AG09319 (cell line): ENCODE measurements at regions not wholly inside any gene's neighbourhood (a gene's known extent, or its start where the extent isn't known, plus 50 kb on each side); places are given as distances from the start of the nearest gene placed in this dataset.
"Not testable (repeated sequence)": the region's sequence is repeated elsewhere in the genome, so short reads cannot be mapped to it uniquely, and the experiment has no call there.

ENCODE experiments used
- DNase-seq: peaks from one replicate; pipeline ENCODE4 v3.0.0-alpha.2; 2010; ENCODE audit warnings: low read depth; ENCODE audit errors: extremely low read depth
- TF ChIP-seq, protein P1 (sequence below): IDR thresholded peaks from 2 replicates; pipeline ENCODE4 v1.5.1; 2011; ENCODE audit warnings: low read depth, mild to moderate bottlenecking, inconsistent platforms, low read length, moderate library complexity

DNA sequence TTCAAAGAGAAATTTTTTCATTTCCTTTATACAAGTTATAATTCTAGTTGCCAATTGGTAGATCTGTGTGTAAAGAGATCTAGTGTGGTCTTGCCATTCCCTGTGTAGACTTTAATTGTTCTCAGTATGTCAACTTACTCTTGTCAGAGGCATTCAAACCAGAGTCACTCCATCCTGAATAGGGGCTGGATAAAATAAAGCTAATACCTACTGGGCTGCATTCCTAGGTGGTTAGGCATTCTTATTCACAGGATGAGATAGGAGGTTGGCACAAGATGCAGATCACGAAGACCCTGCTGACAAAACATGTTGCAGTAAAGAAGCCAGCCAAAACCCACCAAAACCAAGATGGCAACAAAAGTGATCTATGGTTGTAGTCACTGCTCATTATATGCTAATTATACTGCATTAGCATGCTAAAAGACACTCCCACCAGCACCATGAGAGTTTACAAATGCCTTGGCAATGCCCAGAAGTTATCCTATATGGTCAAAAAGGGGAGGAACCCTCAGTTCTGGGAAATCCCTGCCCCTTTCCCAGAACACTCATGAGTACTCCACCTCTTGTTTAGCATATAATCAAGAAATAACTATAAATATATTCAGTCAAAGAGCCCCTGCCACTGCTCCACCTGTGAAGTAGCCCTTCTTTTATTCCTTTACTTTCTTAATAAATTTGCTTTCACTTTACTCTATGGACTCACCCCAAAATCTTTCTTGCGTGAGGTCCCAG lies 74.0 kb upstream of the ADAMTS5 start:
- TF ChIP-seq, protein P1, sequence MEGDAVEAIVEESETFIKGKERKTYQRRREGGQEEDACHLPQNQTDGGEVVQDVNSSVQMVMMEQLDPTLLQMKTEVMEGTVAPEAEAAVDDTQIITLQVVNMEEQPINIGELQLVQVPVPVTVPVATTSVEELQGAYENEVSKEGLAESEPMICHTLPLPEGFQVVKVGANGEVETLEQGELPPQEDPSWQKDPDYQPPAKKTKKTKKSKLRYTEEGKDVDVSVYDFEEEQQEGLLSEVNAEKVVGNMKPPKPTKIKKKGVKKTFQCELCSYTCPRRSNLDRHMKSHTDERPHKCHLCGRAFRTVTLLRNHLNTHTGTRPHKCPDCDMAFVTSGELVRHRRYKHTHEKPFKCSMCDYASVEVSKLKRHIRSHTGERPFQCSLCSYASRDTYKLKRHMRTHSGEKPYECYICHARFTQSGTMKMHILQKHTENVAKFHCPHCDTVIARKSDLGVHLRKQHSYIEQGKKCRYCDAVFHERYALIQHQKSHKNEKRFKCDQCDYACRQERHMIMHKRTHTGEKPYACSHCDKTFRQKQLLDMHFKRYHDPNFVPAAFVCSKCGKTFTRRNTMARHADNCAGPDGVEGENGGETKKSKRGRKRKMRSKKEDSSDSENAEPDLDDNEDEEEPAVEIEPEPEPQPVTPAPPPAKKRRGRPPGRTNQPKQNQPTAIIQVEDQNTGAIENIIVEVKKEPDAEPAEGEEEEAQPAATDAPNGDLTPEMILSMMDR: no peak
- no peak for DNase-seq

DNA sequence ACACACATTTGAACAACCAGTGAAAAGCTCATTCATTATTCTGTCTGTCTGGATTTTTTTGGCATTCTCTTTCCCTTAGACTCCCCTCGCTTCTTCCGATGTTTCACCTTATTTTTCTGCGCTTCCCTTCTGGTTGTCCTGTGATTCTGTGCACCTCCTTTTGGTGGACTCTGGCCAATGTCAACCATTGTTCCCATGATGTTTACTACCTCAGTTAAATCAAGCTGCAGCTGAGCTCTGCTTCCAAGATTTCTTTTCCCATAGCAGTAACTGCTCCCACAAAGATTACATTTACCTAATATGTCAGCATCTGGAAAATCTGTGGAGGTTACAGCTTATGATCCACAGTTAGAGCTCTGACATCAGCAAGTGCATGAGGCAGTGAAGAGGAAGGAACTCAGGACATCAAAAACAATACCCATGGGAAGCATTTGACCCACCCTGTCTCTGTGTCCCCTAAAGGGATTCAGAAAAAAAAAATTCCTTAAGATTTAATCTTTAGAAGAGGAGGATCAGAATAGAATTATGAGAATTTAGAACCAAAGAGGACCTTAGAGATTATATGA lies 69.9 kb upstream of the ADAMTS5 start:
- DNase-seq: no peak
- TF ChIP-seq, protein P1: no peak

DNA sequence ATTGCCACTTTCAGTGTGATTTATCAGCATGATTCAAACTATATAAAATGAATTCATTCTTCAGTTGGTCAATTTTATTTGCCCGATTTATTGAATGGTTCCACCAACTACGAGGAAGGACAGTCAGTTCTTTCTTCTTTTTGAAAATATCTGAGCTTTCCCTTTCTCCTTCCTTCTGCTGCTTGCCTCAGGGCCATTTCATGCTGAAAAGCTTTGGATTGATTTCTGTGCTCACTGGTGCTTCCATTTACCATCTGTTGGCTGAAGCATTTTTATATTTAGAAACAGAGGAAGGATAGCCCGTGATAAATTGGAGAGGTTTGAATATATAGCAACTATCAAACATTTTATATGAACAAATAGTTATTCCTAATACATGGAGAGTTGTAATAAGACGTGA lies 68.9 kb upstream of the ADAMTS5 start:
- DNase-seq: no peak
- TF ChIP-seq, protein P1: no peak

DNA sequence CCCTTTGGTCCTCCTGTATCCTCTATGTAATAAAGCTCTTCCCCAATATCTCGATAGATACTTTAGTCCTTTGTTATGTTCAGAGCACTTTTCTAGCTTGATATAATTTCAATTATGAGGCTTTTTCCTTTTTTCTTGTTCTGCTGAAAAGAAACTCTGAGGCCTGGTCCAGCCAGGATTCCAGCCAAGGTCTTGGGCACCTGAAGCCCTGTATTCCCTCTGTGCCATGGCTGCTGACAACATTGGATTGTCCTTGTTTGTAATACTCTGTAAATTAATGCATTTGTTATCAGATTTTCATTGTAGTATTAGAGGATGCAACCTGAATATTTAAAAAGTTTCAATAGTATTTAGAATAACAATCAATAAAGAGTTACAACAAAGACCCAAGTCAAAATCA lies 67.9 kb upstream of the ADAMTS5 start:
- TF ChIP-seq, protein P1: no peak
- DNase-seq: no peak

DNA sequence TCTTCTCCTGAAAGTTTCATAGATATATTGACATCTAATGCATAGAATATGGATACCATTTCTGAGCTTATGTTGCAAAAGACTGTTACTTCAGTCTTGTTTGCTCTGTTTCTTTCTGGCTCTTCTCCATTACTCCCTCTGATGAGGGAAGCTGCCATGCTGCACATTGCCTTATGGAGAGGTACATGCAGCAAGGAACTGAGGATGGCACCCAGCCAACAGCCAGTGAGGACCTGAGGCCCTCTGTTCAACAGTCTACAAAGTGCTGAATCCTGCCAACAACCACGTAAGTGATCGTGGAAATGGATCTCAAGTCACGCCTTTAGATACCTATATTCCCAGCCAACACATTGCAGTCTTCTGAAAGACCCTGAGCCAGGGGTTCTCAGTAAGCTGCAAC lies 66.6 kb upstream of the ADAMTS5 start:
- no peak for DNase-seq
- TF ChIP-seq, protein P1: no peak

DNA sequence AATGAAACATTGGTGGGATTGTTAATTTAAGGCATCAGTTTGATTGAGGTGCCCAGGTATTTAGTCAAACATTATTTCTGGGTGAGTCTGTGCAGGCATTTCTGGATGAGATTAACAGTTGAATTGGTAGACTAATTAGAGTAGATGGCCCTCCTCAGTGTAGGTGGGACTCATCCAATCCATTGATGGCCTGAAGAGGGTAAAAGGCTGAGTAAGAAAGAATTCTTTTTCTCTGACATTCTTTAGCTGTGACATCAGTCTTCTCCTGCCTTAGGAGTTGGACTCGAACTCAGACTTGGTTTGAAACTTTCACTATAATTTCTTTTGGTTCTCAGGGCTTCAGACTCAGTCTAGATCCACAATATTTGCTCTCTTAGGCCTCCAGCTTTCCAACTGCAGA lies 59.6 kb upstream of the ADAMTS5 start:
- no peak for DNase-seq
- TF ChIP-seq, protein P1: no peak

DNA sequence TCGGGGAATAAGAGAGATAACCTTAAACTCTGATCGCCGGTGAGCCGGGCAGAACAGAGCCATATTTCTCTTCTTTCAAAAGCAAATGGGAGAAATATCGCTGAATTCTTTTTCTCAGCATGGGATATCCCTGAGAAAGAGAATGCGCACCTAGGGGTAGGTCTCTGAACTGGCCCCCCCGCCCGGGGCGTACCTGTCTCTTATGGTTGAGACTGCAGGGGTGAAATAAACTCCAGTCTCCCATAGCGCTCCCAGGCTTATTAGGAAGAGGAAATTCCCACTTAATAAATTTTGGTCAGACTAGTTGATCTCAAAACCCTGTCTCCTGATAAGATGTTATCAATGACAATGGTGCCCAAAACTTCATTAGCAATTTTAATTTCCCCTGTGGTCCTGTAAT lies 58.8 kb upstream of the ADAMTS5 start:
- DNase-seq: not testable (repeated sequence)

DNA sequence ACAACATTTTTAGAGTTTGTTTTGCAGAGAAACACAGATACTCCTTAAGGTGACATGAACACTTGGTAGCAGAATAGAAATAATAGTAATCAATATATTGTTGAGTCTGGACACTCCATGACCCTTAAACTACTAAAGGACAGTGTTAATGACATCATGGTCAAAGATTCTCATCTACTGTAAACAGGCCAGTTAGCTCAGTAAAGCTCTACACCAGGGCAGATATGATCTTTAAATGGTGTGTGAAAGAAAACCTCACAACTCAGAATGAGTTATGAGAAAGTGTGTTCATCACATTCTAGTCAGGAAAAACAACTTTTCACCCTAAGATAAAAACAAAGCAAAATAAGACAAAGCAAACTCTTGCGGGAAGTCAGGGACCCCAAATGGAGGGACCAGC lies 58.1 kb upstream of the ADAMTS5 start:
- no peak for DNase-seq
- TF ChIP-seq, protein P1: no peak
